Loucy (cell line): ENCODE measurements at regions not wholly inside any gene's neighbourhood (a gene's known extent, or its start where the extent isn't known, plus 50 kb on each side); places are given as distances from the start of the nearest gene placed in this dataset.

ENCODE experiments used
- H2AFZ ChIP-seq: fragments of 200-600 bp; sonication (generic); 2 replicates; pipeline ENCODE4 v1.6.0; 2016; ENCODE audit warnings: antibody characterized with exemption, mild to moderate bottlenecking, low read length, moderate library complexity
- H3F3A ChIP-seq: fragments of 200-600 bp; 2 replicates; pipeline ENCODE4 v1.6.0; 2016; ENCODE audit warnings: antibody characterized with exemption, low read depth, mild to moderate bottlenecking
- H3K27me3 ChIP-seq: fragments of 200-600 bp; sonication (generic); 2 replicates; pipeline ENCODE4 v1.6.1; 2014; ENCODE audit warnings: low read length, mild to moderate bottlenecking; ENCODE audit not compliant: insufficient read depth, poor library complexity, severe bottlenecking
- H3K36me3 ChIP-seq: fragments of 200-600 bp; sonication (generic); 2 replicates; pipeline ENCODE4 v1.6.1; 2016; ENCODE audit warnings: low read length; ENCODE audit not compliant: insufficient read depth
- H3K4me1 ChIP-seq: fragments of 200-600 bp; sonication (generic); 2 replicates; pipeline ENCODE4 v1.5.1; 2014; ENCODE audit warnings: low read length, mild to moderate bottlenecking; ENCODE audit not compliant: insufficient read depth, poor library complexity, severe bottlenecking
- H3K4me2 ChIP-seq: fragments of 200-600 bp; sonication (generic); 2 replicates; pipeline ENCODE4 v1.6.0; 2014; ENCODE audit warnings: antibody characterized with exemption, low read length, low read depth, mild to moderate bottlenecking; ENCODE audit not compliant: poor library complexity, severe bottlenecking
- H3K4me3 ChIP-seq: fragments of 200-600 bp; sonication (generic); 2 replicates; pipeline ENCODE4 v1.5.1; 2014; ENCODE audit warnings: low read length, mild to moderate bottlenecking, mixed read lengths; ENCODE audit not compliant: poor library complexity, severe bottlenecking
- H3K79me2 ChIP-seq: fragments of 200-600 bp; sonication (generic); 2 replicates; pipeline ENCODE4 v1.6.1; 2014; ENCODE audit warnings: low read length; ENCODE audit not compliant: insufficient read depth
- H3K9ac ChIP-seq: fragments of 200-600 bp; sonication (generic); 2 replicates; pipeline ENCODE4 v1.6.0; 2014; ENCODE audit warnings: mild to moderate bottlenecking, low read depth, low read length, moderate library complexity; ENCODE audit not compliant: poor library complexity, severe bottlenecking
- H3K9me2 ChIP-seq: fragments of 200-600 bp; sonication (generic); replicated peaks from 2 replicates; pipeline ENCODE4 v1.6.1; 2016; ENCODE audit warnings: low read depth, low read length, mixed read lengths
- H3K9me3 ChIP-seq: fragments of 200-600 bp; sonication (generic); 2 replicates; pipeline ENCODE4 v1.6.1; 2014; ENCODE audit warnings: mild to moderate bottlenecking, antibody characterized with exemption, low read length, low read depth; ENCODE audit not compliant: insufficient read depth
- H4K20me1 ChIP-seq: fragments of 200-600 bp; sonication (generic); 2 replicates; pipeline ENCODE4 v1.6.0; 2014; ENCODE audit warnings: antibody characterized with exemption, low read length, mild to moderate bottlenecking; ENCODE audit not compliant: insufficient read depth, poor library complexity, severe bottlenecking
- EZH2phosphoT487 ChIP-seq: fragments of 200-600 bp; IDR thresholded peaks from 2 replicates; pipeline ENCODE4 v1.6.1; 2018; ENCODE audit warnings: antibody characterized with exemption, mild to moderate bottlenecking, moderate library complexity, borderline replicate concordance
- TF ChIP-seq, protein P1 (sequence below): fragments of 200-600 bp; sonication (generic); conservative IDR thresholded peaks from 2 replicates; pipeline ENCODE4 v1.5.1; 2014; ENCODE audit warnings: mild to moderate bottlenecking, antibody characterized with exemption, low read length

DNA sequence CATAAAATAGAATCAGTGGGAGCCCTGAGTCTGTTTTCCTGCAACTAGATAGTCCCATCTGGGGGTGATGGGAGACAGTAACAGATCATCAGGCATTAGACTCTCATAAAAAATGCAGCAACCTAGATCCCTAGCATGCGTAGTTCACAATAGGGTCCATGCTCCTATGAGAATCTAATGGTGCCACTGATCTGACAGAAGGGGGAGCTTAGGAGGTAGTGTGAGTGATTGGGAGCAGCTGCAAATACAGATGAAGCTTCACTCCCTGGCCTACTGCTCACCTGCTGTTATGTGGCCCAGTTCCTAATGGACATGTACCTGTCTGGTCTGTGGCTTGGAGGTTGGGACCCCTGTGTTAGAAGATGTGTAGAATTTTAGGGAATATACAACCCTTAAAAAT, 904.5 kb upstream of the EPHA7 start:
- Histone ChIP-seq H3K4me1 (no peaks in the 10 kb centered on the region), H3K27me3 (no peaks in the 10 kb centered on the region), H3K9me2 (no peaks in the 10 kb centered on the region), H3K4me2 (no peak overlapping the region), H2AFZ (no peak overlapping the region), H4K20me1 (no peaks in the 10 kb centered on the region), H3K9me3 (no peaks in the 10 kb centered on the region), H3K4me3 (no peak overlapping the region), H3K79me2 (no peaks in the 10 kb centered on the region), H3F3A (no peaks in the 10 kb centered on the region), H3K9ac (no peak overlapping the region), H3K36me3 (no peaks in the 10 kb centered on the region)
- TF ChIP-seq, protein P1, sequence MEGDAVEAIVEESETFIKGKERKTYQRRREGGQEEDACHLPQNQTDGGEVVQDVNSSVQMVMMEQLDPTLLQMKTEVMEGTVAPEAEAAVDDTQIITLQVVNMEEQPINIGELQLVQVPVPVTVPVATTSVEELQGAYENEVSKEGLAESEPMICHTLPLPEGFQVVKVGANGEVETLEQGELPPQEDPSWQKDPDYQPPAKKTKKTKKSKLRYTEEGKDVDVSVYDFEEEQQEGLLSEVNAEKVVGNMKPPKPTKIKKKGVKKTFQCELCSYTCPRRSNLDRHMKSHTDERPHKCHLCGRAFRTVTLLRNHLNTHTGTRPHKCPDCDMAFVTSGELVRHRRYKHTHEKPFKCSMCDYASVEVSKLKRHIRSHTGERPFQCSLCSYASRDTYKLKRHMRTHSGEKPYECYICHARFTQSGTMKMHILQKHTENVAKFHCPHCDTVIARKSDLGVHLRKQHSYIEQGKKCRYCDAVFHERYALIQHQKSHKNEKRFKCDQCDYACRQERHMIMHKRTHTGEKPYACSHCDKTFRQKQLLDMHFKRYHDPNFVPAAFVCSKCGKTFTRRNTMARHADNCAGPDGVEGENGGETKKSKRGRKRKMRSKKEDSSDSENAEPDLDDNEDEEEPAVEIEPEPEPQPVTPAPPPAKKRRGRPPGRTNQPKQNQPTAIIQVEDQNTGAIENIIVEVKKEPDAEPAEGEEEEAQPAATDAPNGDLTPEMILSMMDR, result no peak
- TF ChIP-seq EZH2phosphoT487, result no peak

DNA sequence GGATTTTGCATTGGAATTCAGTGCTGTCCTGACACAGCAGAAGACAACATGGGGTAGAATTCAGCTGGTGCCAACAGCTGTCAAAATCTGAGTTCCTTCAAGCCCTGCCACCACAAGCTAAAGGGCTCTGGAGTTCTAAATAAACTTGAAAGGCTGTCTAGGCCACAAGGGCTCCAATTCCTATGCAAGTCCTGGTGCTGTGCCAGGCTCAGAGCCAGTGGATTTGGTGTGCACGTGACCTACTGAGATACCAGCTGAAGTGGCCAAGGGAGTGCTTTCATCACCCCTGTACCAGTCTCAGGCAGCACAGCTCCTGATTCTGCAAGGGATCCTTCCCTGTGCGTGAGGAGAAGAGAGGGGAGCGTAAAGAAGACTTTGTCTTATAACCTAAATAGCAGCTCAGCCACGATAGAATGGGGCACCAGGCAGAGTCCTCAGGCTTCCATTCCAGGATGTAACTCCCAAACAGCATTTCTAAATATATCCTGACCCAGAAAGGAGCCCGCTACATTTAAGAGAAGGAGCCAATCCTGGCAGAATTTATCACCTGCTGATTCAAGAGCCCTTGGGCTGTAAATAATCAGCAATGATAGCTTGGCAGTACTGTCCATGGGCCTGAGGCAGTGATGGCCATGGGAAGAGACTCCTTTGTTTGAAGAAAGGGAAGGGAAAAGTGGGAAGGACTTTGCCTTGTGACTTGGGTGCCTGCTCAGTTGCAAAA, 881.2 kb upstream of the EPHA7 start:
- no peaks in the 10 kb centered on the region for H3K36me3 ChIP-seq
- no peak overlapping the region for H3K4me2 ChIP-seq
- no peaks in the 10 kb centered on the region for H3K9me2 ChIP-seq
- H2AFZ ChIP-seq, result no peak overlapping the region
- no peaks in the 10 kb centered on the region for H3K79me2 ChIP-seq
- H3F3A ChIP-seq, result no peaks in the 10 kb centered on the region
- H3K9me3 ChIP-seq, result no peaks in the 10 kb centered on the region
- no peak overlapping the region for H3K4me3 ChIP-seq
- no peak overlapping the region for H3K9ac ChIP-seq
- H3K4me1 ChIP-seq, result no peaks in the 10 kb centered on the region
- no peaks in the 10 kb centered on the region for H4K20me1 ChIP-seq
- H3K27me3 ChIP-seq, result no peaks in the 10 kb centered on the region
- TF ChIP-seq, protein P1, result no peak
- TF ChIP-seq EZH2phosphoT487, result no peak

DNA sequence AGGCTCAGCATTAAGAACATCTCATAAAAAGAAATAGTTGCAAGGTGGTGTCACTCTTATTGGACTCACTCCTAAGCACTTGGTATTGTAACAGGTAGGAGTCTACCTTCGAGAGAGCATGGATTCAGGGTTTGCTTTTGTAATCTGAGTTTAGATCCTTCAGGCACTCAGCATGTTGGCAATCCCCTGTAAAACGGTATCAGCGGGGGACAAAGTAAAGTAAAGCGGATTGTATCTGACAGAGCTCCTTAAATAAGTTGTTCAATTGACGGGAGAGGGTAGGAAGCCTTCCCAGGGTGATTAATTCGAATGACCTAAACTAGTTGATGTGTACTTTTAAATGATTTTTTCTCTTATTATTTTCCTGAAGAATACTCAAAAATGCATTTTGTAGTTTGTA, 869.8 kb upstream of the EPHA7 start:
- no peak for TF ChIP-seq EZH2phosphoT487
- TF ChIP-seq, protein P1, result no peak
- H3K79me2 ChIP-seq, result no peaks in the 10 kb centered on the region
- H3K4me1 ChIP-seq, result no peaks in the 10 kb centered on the region
- H3K4me3 ChIP-seq, result no peak overlapping the region
- no peaks in the 10 kb centered on the region for H3K9me2 ChIP-seq
- no peaks in the 10 kb centered on the region for H3K36me3 ChIP-seq
- H3K4me2 ChIP-seq, result no peak overlapping the region
- H4K20me1 ChIP-seq, result no peaks in the 10 kb centered on the region
- no peaks in the 10 kb centered on the region for H3F3A ChIP-seq
- H3K9ac ChIP-seq, result no peak overlapping the region
- no peaks in the 10 kb centered on the region for H3K27me3 ChIP-seq
- no peaks in the 10 kb centered on the region for H3K9me3 ChIP-seq
- H2AFZ ChIP-seq, result no peak overlapping the region
